ENCODE measurements at regions not wholly inside any gene's neighbourhood (a gene's known extent, or its start where the extent isn't known, plus 50 kb on each side); places are given as distances from the start of the nearest gene placed in this dataset.

DNA sequence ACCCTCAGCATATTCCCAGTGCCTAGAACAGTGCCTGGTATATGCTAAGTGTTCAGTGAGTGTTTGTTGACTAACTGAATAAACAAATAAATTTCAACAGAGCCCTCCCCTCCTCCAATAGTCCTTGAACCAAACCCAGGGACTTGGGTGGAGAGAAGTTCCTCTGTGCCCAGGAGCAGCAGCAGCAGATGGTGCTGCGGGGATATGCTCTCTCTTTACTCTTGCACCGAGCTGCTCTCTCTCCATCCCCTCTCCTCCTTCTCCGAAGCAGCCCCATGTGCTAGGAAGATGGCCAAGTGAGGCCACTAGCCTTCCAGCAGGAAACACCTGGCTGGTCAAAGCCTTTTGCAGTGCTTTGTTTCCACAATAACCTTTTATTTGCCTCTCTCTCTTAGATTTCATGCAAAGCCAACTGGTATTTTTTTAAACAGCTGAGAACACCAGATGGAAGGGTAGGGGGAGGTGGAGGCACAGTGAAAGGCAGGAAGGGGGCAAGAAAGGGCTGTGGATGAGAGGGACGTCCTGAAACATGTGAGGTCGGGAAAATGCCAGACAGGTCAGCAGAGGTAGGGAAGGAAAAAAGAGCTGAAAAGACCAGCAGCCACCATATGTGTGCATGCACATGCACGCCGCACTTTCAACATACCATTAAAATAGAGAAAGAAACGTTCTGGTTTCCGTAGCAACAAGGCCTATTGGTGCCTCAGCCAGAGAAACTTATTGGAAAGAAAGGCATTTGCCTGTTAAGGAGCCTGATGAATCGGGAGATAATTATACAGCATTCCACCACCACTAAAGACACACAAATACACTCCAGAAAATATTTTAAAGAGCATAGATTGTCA lies 78.9 kb downstream of the EMP1 start:
- Histone ChIP-seq H3K4me1 (ENCODE audit: insufficient read depth, low read length) (no peaks in the 10 kb centered on the region), H3K9ac (ENCODE audit: insufficient read depth, low read depth, low read length) (no peak overlapping the region), H3K27ac (ENCODE audit: extremely low read length, insufficient read depth, low read length) (no peak overlapping the region), H3K36me3 (replicated peaks in 1 of 2; ENCODE audit: control insufficient read depth in 1 of 2, insufficient read depth in 2 of 2, low read length in 2 of 2) (no peaks in the 10 kb centered on the region), H3K79me2 (ENCODE audit: insufficient read depth, low read length) (no peaks in the 10 kb centered on the region), H3K27me3 (ENCODE audit: control insufficient read depth in 1 of 2, insufficient read depth in 2 of 2, low read length in 2 of 2) (peaks cover 7 to 44% of the 10 kb centered on the region in 2 experiments; a peak in 3 of 5 replicates), H4K20me1 (ENCODE audit: insufficient read depth, low read length) (no peaks in the 10 kb centered on the region), H3K4me3 (replicated peaks in 1 of 3; ENCODE audit: insufficient read depth in 1 of 3, low read depth in 2 of 3, low read length in 3 of 3) (no peak overlapping the region), H2AFZ (ENCODE audit: low read length) (no peak overlapping the region), H3K9me3 (ENCODE audit: low read length) (no peaks in the 10 kb centered on the region), H3K4me2 (ENCODE audit: low read depth, low read length) (no peak overlapping the region)
- DNase-seq (ENCODE audit: low spot score) (no peak), ATAC-seq (no peak), FAIRE-seq (no peak)
- ChIA-PET POLR2A (no interaction called here), CTCF (ENCODE audit: low intra/inter-chr PET ratio, low total read pairs) (no interaction called here)
- intact Hi-C loops (cut with micrococcal nuclease; ENCODE audit: unreplicated experiment), result loop anchor here (5.0 kb wide), 1 partner anchor 892 kb away; no protein-coding TSS in a partner anchor
- no TSS peak for BruUV-seq (replicated peaks)
- TF ChIP-seq, protein P1, sequence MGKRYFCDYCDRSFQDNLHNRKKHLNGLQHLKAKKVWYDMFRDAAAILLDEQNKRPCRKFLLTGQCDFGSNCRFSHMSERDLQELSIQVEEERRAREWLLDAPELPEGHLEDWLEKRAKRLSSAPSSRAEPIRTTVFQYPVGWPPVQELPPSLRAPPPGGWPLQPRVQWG (CRISPR knock-in tag; IDR thresholded peaks at IDR 0.05; ENCODE audit: borderline replicate concordance, low read depth), result no peak
- TF ChIP-seq, protein P2, sequence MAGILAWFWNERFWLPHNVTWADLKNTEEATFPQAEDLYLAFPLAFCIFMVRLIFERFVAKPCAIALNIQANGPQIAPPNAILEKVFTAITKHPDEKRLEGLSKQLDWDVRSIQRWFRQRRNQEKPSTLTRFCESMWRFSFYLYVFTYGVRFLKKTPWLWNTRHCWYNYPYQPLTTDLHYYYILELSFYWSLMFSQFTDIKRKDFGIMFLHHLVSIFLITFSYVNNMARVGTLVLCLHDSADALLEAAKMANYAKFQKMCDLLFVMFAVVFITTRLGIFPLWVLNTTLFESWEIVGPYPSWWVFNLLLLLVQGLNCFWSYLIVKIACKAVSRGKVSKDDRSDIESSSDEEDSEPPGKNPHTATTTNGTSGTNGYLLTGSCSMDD (CRISPR knock-in tag; IDR thresholded peaks at IDR 0.05), result no peak
- no peak for TF ChIP-seq NBN (conservative IDR thresholded peaks at IDR 0.05)
- no peak for TF ChIP-seq MEIS1 (CRISPR knock-in tag; IDR thresholded peaks at IDR 0.05; ENCODE audit: borderline replicate concordance)
- TF ChIP-seq EZH2 (conservative IDR thresholded peaks at IDR 0.05; ENCODE audit: low read depth, low read length), result no peak
- TF ChIP-seq, protein P3, sequence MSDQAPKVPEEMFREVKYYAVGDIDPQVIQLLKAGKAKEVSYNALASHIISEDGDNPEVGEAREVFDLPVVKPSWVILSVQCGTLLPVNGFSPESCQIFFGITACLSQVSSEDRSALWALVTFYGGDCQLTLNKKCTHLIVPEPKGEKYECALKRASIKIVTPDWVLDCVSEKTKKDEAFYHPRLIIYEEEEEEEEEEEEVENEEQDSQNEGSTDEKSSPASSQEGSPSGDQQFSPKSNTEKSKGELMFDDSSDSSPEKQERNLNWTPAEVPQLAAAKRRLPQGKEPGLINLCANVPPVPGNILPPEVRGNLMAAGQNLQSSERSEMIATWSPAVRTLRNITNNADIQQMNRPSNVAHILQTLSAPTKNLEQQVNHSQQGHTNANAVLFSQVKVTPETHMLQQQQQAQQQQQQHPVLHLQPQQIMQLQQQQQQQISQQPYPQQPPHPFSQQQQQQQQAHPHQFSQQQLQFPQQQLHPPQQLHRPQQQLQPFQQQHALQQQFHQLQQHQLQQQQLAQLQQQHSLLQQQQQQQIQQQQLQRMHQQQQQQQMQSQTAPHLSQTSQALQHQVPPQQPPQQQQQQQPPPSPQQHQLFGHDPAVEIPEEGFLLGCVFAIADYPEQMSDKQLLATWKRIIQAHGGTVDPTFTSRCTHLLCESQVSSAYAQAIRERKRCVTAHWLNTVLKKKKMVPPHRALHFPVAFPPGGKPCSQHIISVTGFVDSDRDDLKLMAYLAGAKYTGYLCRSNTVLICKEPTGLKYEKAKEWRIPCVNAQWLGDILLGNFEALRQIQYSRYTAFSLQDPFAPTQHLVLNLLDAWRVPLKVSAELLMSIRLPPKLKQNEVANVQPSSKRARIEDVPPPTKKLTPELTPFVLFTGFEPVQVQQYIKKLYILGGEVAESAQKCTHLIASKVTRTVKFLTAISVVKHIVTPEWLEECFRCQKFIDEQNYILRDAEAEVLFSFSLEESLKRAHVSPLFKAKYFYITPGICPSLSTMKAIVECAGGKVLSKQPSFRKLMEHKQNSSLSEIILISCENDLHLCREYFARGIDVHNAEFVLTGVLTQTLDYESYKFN (CRISPR knock-in tag; conservative IDR thresholded peaks at IDR 0.05), result no peak
- TF ChIP-seq ZNF564 (CRISPR knock-in tag; IDR thresholded peaks at IDR 0.05), result no peak
- TF ChIP-seq ZNF556 (CRISPR knock-in tag; IDR thresholded peaks at IDR 0.05; ENCODE audit: borderline replicate concordance), result no peak
- WGBS (ENCODE audit: low lambda C conversion rate), result 15% methylated on average over 10 of the region's 10 CpGs
- in situ Hi-C loops (cut with HindIII; ENCODE audit: extremely low pct_ligation_motif_present, low pct_unique_long_range_greater_than_20kb), result loop anchor here (10.0 kb wide), 2 partner anchors 259 to 889 kb away; no protein-coding TSS in a partner anchor

All from HepG2 (cell line).